NCI-H1048 (cell line): ENCODE measurements at regions not wholly inside any gene's neighbourhood (a gene's known extent, or its start where the extent isn't known, plus 50 kb on each side); places are given as distances from the start of the nearest gene placed in this dataset.

ENCODE experiments used
- DNase-seq: peaks from one replicate; lab custom pipeline; 2025; lab: John Stamatoyannopoulos, UW

DNA sequence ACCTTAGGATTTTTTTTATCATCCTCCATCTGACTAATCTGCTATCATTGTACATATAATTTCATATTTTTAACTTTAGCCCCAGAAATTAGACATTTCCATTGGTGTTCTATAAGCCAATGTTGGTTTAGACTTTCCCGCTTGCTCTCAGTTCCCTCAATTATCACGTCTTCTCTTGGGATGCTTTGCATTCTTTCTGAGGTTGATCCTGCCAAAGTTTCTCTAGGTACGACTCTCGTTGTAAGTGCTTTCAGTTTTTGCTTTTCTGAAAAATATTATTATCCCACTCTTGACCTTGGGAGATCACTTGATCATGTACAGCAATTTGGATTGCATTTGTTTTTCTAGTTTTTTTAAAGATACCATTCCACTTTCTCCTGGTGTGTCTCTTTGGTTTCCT lies 270.2 kb downstream of the IRS2 start:
- DNase-seq, result no peak

DNA sequence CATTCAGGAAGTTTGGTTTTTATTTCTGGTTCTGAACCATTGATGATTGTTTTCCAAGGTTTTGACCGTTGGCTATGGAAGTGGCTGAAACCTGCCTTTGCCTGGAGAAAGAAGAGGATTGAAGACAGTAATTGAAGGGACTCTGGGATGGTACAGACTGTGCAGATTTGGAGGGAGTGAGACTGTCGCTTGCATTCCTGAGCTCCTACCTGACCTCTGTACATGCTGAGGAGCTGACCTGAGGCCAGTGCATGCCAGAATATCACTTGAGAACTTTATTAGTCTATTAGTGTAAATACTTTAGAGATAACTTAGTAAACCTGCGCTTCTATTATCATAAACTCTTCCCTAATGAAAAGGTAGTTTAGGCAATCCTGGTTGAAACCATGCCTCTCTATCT lies 276.4 kb downstream of the IRS2 start:
- DNase-seq, result no peak

DNA sequence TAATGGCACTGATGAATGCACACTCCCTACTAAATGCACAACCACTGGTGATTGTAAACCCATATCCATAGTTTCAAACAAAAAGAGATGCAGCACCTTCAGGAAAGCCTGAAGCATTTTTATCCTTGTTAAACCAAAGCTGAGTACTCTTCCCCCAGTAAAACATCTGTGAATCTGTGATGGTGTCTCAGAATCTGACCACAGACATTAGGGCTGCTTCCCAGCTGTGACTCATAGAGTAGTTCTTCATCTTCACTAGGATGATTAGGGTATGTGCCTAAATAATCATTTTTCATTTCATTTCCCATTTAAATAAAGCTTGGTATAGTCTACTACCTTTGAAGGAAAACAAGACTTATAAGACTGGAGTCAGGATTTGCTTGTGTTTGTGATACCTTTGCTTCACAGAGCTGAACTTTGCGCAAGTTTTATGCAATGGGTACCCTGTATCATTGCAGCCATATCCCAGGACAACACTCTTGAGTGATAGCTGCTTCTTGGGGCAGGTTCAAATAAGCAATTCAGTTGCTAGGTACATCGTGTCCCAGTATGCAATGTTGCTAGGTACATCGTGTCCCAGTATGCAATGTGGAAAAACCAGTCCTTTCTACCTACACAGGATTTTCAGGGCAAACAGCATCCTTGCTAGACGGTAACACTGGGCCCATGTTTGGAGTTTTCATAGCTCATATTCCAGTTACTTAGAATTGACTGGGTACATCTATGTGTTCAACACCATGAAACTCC lies 277.1 kb downstream of the IRS2 start:
- DNase-seq, result no peak

DNA sequence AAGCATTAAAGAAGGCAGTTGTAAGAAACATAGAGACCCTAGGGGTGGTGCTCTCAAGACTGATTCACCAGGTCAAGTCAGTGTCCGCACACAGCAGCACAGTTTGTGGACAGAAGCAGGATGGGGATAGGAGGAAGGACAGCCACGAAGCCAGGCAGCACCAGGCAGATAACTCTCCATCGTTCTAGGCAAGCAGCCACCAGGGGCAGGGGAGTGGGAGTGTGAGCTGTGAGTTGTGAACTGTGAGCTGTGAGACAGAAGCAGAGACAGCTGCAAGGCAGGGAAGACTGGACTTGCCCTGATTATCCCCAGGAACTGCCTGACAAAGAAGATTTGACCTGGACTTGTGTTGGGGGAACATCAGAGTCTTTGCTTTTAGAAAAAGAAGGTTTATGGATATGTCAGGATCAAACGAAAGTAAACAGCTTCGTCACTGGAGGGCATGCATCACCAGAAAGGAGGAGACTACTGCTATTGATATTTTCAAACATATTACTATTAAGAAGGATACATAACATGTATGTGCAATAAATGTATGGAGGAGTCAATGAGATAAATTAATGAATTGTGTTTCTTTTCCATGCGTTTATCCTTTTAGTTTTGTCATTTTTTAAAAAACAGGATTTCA lies 286.1 kb downstream of the IRS2 start:
- no peak for DNase-seq

DNA sequence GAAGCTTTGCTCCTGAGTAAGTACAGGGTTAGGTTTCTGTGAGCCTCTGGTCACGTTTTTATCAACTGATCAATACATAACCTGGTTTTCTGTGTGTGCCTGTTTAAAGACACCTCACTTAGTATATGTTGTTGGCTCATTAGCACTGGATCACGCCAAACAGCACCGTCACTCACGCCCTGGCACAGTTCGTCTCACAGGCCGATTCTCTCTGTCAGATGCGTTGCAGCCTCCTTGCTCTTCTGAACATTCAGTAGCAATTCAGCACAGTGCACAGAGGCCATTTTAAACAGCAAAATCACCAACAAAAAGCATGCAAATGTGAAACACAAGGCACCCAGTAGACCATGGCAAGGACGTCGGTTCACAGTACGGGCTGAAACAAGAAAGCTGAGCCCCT lies 288.5 kb downstream of the IRS2 start:
- no peak for DNase-seq

DNA sequence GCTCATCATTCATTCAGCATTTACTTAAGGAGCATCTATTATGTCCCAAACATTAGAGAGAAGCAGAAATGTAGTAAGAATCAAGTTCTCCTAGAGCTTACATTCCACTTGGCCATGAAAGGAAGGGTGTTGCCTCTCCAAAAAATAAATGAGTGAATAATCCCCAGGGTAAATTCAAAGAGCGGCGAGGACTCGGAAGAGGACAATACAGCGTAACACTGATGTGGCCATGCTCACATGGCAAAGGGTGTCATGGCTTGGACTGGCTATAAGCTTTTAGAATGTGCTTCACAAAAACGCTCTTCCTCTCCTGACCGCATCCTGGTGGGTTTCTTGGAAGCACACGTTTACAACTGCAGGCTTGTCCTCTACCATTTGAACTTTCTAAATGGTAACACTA lies 290.2 kb downstream of the IRS2 start:
- DNase-seq, result no peak

DNA sequence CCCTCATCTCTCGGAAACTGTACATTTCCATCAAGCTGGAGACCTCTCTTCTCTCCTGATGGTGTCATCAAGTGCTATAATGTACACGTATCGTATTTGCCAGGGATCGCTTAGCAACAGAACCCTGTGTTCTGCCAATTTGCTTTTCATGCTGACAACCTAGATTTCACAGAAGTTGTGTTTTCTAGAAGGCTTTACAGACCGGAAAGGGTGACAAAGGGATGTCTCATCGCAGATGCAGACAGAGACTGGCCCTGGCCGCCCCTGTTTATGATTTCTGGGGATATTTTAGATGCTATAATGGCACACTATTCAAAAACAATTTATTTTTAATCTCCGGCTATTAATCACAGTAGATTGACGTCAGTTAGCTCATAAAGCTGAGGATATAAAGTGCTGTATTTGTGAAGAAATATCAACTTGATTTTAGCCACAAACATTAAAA lies 291.4 kb downstream of the IRS2 start:
- no peak for DNase-seq

DNA sequence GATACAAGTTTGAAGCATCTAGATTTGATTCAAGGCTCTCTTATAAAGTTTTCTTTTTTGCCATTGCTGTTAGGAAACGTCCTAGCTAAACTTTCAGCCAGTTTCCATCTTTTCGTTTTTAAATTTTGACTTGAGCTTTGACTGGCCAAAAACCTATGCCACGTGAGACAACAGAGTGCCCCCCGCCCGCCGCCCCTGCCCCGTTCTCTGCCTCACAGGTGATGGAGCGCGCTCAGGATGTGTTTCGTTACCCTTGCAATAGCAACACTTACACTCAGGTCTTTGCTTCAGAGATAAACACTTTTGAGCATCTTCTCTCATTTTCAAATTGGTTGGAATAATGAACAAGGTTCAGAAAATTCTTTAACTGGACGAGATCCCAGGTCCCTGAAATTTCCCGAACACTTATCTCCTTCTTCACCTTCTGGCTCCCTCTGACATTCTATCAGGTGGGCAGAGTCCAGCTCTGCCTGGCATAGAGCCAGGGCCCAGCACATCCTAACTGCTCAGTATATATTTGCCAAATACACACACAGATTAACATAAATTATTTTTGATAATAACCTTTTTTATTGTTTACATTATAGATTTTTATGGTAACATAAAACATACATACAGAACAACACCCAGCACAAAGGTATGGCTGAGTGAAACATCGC lies 301.1 kb downstream of the IRS2 start:
- DNase-seq, result no peak

DNA sequence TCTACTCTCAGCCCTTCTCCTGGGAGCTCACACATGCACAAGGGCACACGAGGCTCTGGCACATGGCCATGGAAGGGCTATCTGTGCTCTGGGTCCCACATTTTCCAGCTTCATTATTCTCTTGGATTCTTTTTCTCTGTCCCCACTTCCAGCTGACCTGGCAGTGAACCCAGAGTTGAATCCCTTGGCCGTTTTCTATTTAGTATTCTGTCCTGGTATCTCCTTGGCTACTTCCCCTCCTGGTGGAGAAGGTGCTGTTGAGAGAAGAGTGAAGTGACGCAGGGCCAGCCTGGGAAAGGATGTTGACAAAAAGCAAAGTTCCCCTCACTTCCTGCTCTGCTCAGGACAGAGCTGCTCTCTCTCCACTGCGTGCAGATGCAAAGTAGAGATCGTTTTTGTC lies 303.1 kb downstream of the IRS2 start:
- no peak for DNase-seq

DNA sequence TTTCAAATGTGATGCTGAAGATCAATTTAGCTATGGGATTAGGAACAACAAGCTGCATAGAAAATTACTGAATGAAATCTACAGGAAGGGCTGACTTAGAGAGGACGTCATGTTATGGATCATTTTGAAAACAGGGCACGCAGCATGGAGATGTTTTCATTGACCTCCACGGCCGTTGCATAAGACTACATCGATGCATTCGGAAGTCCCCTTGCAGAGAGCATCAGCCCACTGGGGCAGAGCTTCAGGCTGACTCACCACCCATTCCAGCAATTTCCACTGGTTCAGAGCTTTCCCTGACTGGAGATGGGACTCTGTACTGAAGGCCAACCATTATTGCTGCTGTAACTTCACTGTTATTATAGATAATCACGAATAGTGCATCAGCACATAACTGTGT lies 305.3 kb downstream of the IRS2 start:
- DNase-seq, result no peak

DNA sequence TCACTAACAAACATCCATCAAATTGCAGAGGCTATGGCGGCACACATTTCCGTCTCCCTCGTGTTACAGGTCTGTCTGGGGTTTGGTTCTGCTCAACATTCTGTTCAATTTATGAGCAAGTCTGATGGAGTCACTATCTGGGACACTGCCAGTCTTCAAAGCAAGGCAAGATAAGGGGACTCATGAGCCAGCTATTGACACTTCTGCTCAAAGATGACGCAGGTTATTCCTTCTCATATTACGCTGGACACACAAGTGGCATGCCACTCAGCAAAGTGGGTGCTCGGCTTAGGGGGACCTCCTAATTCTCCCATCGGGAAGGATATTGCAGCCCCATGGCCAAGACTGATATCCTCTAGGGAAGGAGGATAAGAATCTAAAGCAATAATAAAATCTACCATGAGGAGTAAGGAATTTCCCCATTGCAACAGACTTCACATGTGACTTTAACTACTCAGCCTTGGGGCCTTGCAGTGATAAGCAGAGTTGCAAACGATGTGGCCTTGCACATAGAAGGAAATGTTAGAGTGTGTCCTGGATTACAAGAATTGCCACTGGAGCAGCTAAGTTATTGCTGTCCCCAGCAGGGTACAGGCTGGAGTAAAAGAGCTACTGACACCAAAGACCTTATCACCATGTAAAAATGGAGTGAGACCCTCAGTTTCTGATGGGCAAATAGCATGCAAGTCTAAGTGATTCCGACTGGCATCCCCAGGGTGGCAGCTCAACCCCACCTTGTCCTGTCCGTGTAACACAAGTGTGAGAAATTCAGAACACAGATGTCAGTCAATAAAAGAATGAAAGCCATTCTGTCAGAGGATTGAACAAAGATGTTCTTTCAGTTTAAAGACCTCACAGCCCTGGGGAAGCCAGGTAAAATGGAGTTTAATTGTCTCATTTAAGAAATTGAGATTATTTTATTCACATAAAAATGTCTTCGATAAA lies 306.1 kb downstream of the IRS2 start:
- DNase-seq, result no peak

DNA sequence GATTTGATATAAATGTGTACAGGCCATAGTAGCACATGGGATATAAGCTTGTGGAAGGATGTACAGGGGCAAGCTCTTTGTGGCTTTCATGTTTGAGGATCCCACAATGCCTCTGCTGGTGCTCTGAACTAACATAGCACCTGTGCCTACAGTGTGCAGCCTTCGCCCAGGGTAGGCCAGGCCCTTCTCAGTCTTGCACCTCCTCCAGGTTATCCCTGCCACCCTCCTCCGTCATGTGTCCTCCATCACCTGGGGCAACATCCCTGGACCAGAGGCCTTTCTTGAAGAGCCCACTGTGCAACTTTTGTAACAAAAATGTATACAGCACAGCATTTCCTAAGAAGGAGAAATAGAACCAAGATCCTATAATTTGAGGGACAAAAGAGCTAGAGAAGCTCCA lies 306.8 kb downstream of the IRS2 start:
- DNase-seq, result no peak

DNA sequence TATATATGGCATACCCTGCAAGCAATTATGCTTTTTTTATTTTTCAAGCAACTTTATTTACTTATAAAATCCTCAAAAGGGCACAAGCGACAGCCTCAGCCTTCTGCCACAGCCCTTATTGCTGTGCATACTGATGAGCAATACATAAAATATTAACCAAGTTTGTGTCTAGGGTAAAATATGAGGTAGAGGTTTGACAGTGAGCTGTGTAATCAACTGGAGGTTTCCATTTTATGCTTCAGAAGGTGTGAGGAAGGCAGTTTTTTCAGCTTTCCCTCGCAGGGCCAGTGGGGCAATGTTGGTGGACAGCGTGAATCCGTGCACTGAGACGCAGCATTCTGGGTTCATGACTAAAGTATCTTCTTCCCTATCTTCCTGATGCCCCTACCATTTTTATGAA lies 310.4 kb downstream of the IRS2 start:
- DNase-seq, result no peak

DNA sequence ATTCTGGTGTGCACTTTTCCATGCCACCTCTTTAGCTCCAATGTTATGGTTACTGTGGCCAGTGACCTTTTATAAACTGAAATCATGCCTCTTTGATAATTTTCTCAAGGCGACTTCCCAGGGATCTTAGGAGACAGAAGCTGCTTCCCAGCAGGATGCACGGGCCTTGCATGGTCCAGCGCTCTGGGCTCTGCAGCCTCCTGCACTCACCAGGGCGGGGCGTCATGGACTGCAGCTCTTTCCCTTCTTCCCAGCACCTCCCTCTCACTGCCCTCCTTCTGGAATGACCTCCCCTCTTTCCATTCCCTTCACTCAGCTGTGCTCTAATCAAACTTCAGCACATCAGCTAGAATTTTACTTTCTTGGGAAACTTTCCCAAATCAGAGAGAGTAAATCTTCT lies 318.3 kb downstream of the IRS2 start:
- no peak for DNase-seq

DNA sequence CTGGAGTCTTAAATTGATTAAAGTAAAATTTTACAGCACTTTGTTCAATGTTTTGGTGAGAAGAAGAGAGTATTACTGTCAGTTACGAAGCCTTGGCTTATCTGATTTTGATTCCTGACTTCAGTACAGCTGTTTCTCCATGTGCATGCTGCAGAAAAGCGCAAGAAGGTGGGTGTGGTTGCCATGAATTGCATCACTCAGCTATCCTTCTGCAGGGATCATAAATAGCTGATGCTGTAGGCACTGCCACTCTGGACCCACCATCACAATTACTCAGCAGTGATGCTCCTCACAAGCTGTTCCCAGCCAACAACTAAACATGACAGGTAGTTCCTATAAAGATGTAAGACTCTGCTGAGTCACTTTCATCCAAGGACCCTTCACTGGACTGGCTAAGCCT lies 321.2 kb downstream of the IRS2 start:
- no peak for DNase-seq

DNA sequence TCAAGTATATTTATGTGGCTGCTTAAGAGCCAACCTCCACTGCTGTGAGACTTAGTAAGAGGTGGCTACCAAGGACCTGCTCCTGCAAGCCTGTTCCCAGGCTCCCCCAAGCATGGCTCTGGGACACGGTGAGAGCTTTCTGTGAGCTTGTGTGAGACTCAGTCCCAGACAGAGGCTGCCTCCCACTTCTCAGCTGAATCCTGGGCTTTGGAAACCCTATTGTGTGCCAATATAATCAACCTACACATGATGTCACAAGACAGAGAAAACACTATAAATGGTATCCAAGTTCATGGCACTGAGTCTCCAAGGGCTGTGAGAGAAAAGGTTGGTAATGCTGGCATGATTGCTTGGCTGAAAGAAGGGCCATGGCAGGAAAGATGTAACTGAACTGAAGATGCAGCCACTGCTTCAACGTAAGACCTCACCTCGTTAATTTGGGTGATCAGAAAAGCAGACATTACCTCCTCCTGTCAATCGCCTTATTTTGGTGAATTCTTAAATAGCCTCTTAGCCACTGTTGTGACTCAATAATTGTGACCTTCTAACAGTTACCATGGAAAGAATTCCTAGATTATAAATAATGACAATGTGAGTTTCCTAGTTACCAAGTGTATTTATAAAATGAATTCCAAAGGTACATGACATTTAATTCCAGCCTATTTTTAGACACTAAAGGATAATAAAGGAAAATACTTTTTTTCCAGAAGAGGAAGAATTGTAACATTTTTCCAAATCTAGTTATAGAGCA lies 332.0 kb downstream of the IRS2 start:
- DNase-seq, result no peak

DNA sequence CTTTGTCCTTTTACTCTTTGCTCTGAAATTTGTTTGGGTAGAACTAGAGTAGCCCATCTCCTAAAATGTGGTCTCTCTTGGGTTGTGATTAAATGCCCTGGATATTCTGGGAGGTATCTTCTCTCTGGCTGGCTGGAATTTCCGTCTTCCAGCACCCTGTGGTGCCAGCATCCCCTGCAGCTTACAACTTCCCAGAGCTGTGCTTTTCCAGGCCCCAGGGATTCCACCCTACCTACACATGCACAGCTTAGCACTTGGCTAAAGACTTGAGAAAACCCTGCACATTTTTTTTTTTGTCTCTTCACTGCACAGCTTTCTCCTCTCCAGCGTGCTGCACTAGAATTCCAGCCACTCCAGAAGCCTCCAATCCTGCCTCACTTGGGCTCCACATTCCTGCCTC lies 334.7 kb downstream of the IRS2 start:
- DNase-seq, result no peak

DNA sequence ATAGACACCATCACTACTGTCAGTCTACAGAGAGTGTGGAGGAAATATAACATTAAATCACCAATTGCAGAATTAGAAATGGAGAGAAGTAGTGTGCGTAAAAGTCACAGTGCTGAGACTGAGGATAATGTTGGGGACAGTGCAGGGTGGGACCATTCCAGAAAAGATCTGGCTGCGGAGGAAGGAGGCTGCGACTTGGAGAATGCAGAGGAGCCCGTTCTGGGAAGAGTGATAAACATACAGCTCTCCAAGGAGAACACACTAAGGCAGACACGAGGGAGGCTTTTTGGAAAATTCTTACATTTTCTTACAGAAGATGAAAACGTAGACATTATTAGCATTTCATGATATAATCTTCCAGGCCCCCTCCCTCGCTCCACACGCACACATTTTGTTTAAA lies 337.8 kb downstream of the IRS2 start:
- DNase-seq, result no peak

DNA sequence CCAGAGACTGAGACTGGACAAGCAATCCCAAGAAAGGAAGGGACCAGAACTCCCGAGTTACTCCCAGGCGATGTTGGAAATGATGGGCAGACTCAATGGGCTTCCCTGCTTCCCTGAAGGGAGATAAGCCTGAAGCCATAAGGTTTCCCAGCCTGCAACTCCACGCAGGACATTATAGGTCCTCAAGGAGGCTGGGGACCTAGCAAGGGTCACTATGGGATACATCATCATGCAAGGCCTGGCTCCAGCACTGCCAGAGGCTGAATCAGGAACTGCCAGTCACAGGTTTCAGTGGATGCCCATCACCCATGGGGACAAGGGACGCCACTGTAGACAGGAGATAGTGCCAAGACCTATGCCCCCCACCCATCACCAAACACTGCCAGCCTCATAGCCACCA lies 338.7 kb downstream of the IRS2 start:
- DNase-seq, result no peak

DNA sequence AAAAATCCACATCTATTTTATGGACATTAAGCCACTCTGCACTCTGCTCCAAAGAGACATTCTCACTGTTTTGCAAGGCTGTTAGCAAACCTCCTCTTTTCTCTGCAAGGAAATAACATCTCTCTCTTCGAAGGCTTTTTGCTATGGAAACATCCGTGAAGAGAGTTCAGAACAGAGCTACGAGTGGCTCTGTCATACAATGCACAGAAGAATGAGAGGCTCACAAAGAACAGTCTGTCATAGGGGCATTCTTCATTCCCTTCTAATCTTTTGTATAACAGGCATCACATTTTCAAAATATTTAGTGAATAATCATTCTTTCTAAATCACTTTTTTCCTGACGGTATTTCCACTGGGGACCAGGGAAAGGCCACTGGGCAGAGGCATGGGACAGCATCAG lies 346.1 kb downstream of the IRS2 start:
- no peak for DNase-seq

DNA sequence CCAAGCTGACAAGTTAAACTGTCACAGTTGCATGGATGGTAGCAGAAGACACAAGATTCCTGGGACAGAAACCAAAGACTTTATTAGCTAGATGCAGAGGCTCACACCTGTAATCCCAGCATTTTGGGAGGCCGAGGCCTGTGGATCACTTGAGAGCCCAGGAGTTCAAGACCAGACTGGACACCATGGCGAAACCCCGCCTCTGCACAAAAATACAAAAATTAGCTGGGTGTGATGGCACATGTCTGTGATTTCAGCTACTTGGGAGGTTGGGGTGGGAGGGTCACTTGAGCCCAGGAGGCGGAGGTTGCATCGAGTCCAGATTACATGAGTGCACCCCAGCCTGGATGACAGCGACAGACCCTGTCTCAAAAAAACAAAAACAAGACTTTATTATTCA lies 346.6 kb downstream of the IRS2 start:
- no peak for DNase-seq

DNA sequence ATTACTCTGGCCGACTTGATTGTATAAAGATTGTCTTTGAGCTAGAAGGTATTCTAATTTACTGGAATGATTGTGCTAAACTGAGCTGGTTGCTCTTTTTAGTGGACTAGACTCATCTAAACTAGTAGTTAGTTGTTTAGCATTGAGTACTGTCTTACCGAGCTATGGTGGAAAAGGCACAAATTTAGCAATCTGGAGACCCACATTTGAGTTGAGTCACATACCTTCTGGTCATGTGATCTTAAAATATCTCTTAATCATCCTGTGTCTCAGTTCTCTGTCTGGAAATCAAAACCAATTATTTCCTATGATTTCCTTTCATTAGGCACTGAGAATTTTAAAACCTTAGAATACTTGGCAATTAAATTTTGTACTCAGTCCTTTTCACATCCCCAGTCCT lies 349.5 kb downstream of the IRS2 start:
- DNase-seq, result no peak
